ENCODE measurements at regions not wholly inside any gene's neighbourhood (a gene's known extent, or its start where the extent isn't known, plus 50 kb on each side); places are given as distances from the start of the nearest gene placed in this dataset.
"Not testable (repeated sequence)": the region's sequence is repeated elsewhere in the genome, so short reads cannot be mapped to it uniquely, and the experiment has no call there.

DNA sequence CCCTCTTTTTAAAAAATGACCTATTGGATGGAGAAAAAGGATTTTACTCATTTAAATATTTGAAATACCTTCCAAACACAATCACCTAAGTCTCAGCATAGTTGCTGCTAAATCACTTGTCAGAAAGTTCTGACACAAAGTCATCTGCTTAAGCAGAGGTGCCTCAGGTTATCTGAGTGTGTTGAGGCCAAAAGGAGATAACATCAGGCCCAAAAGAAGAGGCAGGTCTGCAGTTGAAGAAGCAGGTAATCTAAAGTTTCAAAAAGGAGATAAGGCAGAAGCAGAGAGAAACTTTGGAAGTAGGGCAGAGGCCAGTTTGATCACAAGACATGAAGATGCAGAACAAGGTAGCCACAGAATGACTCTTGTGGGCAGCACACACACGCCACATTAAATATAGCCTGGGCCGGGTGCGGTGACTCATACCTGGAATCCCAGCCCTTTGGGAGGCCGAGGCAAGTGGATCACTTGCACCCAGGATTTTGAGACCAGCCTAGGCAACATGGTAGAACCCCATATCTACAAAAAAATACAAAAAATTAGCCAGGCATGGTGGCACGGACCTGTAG lies 175.7 kb upstream of the API5 start:
- Mint-ChIP-seq H3K27ac (ENCODE audit: unreplicated experiment) (no peak overlapping the region), H3K9me3 (ENCODE audit: unreplicated experiment) (peaks cover 6% of the 10 kb centered on the region), H3K4me1 (ENCODE audit: unreplicated experiment) (no peaks in the 10 kb centered on the region), H3K36me3 (ENCODE audit: low read depth, unreplicated experiment) (no peaks in the 10 kb centered on the region), H3K27me3 (ENCODE audit: unreplicated experiment) (peaks cover 2% of the 10 kb centered on the region), H3K4me3 (ENCODE audit: unreplicated experiment) (no peak overlapping the region)
- TF ChIP-seq, protein P1, sequence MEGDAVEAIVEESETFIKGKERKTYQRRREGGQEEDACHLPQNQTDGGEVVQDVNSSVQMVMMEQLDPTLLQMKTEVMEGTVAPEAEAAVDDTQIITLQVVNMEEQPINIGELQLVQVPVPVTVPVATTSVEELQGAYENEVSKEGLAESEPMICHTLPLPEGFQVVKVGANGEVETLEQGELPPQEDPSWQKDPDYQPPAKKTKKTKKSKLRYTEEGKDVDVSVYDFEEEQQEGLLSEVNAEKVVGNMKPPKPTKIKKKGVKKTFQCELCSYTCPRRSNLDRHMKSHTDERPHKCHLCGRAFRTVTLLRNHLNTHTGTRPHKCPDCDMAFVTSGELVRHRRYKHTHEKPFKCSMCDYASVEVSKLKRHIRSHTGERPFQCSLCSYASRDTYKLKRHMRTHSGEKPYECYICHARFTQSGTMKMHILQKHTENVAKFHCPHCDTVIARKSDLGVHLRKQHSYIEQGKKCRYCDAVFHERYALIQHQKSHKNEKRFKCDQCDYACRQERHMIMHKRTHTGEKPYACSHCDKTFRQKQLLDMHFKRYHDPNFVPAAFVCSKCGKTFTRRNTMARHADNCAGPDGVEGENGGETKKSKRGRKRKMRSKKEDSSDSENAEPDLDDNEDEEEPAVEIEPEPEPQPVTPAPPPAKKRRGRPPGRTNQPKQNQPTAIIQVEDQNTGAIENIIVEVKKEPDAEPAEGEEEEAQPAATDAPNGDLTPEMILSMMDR (IDR thresholded peaks at IDR 0.05; ENCODE audit: unreplicated experiment), result no peak
- no peak for DNase-seq (ENCODE audit: low spot score)

DNA sequence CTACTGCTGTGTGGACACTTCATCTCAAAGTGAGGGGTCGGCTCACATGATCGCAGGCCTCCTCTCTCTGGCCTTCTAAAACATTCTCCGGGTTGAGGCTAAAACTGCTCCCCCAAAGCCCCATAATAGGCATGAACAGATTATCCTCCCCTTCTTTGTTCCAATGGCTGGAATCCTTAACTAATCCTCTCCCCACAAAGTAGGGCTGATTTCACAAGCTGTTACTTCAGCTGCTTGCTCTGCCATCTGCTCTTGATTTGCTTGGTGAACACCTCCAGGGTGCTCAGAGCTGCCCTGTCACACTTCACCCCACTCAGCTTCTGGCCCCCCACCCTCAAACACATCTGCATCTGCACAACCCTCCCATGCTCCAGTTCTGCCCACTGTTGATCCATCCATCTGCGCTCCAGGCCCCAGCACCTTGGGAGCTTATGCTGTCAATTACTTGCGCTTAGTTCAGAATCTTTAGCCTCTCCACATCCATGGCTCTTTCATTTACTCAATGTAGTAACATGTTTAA lies 173.1 kb upstream of the API5 start:
- Mint-ChIP-seq H3K4me1 (ENCODE audit: unreplicated experiment) (no peaks in the 10 kb centered on the region), H3K36me3 (ENCODE audit: low read depth, unreplicated experiment) (no peaks in the 10 kb centered on the region), H3K27ac (ENCODE audit: unreplicated experiment) (no peak overlapping the region), H3K4me3 (ENCODE audit: unreplicated experiment) (no peak overlapping the region), H3K27me3 (ENCODE audit: unreplicated experiment) (peaks cover 2% of the 10 kb centered on the region), H3K9me3 (ENCODE audit: unreplicated experiment) (peaks cover 6% of the 10 kb centered on the region)
- TF ChIP-seq, protein P1 (IDR thresholded peaks at IDR 0.05; ENCODE audit: unreplicated experiment), result no peak
- DNase-seq (ENCODE audit: low spot score), result no peak

DNA sequence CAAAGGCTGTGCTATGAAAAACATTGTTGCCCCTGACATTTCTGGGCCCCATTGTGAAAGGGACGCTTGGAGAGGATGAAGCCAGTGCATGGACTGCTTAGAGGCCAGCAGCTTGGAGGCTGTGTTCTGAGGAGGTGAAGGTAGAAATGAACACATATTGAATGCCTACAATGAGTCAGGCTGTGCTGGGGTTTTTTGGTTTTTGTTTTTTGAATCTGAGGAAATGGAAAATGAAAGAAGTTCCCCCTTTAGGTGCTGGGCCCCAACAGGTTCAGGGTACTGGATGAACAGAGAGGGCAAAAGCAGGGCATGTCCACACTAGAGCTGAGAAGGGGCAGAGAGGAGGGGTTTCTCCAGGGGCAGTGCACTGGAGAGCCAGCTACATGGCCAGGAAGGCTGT lies 166.1 kb upstream of the API5 start:
- DNase-seq (ENCODE audit: low spot score), result no peak
- Mint-ChIP-seq H3K27ac (ENCODE audit: unreplicated experiment) (no peak overlapping the region), H3K27me3 (ENCODE audit: unreplicated experiment) (no peaks in the 10 kb centered on the region), H3K4me3 (ENCODE audit: unreplicated experiment) (no peak overlapping the region), H3K4me1 (ENCODE audit: unreplicated experiment) (no peaks in the 10 kb centered on the region), H3K36me3 (ENCODE audit: low read depth, unreplicated experiment) (no peaks in the 10 kb centered on the region), H3K9me3 (ENCODE audit: unreplicated experiment) (peaks cover 11% of the 10 kb centered on the region)
- TF ChIP-seq, protein P1 (IDR thresholded peaks at IDR 0.05; ENCODE audit: unreplicated experiment), result no peak

DNA sequence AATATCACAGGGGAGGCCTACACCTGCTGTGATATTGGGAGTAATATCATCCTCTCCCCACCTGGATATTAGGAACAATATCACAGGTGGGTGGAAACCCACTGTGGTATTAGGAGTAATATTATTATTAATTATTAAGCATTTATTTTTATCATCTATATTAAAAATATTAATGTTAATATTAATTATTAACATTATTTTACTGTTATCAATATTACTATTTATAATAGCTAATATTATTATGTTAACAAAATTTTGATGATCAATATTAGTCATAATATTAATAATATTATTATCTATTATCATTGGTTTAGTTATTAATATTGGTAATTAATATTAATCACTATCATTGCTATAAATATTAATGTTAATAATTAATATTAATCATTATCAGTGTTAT lies 161.1 kb upstream of the API5 start:
- H3K27me3 Mint-ChIP-seq (ENCODE audit: unreplicated experiment), result no peaks in the 10 kb centered on the region

DNA sequence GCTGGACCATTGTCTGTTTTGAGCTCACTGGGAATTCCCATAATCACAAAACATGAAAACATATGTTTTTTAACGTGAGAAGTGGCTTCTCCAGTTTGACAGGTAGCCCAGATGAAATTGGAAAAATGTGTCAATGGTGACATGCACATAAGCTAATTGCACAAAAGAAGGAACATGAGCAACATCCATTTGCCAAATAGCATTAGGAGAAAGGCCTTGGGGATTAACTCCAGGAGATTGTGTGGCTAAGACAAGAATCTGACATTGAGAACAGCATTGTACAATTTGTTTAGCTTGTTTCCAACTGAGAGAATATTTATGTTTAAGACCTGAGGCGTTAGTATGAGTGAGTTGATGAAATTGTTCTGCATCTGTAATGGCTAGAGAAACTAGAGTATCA lies 147.0 kb upstream of the API5 start:
- Mint-ChIP-seq H3K4me3 (ENCODE audit: unreplicated experiment) (no peak overlapping the region), H3K27ac (ENCODE audit: unreplicated experiment) (no peak overlapping the region), H3K27me3 (ENCODE audit: unreplicated experiment) (no peaks in the 10 kb centered on the region), H3K9me3 (ENCODE audit: unreplicated experiment) (peaks cover 9% of the 10 kb centered on the region), H3K4me1 (ENCODE audit: unreplicated experiment) (no peaks in the 10 kb centered on the region), H3K36me3 (ENCODE audit: low read depth, unreplicated experiment) (peaks cover 7% of the 10 kb centered on the region)
- TF ChIP-seq, protein P1 (IDR thresholded peaks at IDR 0.05; ENCODE audit: unreplicated experiment), result no peak
- no peak for DNase-seq (ENCODE audit: low spot score)

More for the DNA sequence above, 161.1 kb upstream of the API5 start:
- H3K9me3 Mint-ChIP-seq (ENCODE audit: unreplicated experiment), result peaks cover 8% of the 10 kb centered on the region
- no peak overlapping the region for H3K27ac Mint-ChIP-seq (ENCODE audit: unreplicated experiment)
- TF ChIP-seq, protein P1 (IDR thresholded peaks at IDR 0.05; ENCODE audit: unreplicated experiment), result no peak
- DNase-seq (ENCODE audit: low spot score), result no peak
- no peak overlapping the region for H3K4me3 Mint-ChIP-seq (ENCODE audit: unreplicated experiment)
- no peaks in the 10 kb centered on the region for H3K36me3 Mint-ChIP-seq (ENCODE audit: low read depth, unreplicated experiment)
- no peaks in the 10 kb centered on the region for H3K4me1 Mint-ChIP-seq (ENCODE audit: unreplicated experiment)

DNA sequence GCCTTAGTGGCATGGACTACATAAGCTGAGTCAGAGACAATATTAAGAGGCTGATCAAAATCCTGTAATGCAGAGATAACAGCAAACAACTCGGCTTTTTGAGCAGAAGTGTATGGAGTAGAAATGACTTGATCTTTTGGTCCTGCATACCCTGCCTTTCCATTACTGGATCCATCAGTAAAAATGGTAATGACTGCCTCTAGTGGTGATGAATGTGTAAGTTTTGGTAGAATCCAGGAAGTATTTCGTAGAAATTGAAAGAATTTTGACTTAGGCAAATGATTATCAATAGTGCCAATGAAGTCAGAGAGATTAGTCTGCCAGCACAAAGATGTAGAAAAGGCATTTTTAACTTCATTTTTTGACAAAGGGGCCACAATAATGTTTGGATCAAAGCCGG lies 146.4 kb upstream of the API5 start:
- H3K27me3 Mint-ChIP-seq (ENCODE audit: unreplicated experiment); H3K4me1 Mint-ChIP-seq (ENCODE audit: unreplicated experiment); DNase-seq (ENCODE audit: low spot score); H3K4me3 Mint-ChIP-seq (ENCODE audit: unreplicated experiment); H3K36me3 Mint-ChIP-seq (ENCODE audit: low read depth, unreplicated experiment); H3K27ac Mint-ChIP-seq (ENCODE audit: unreplicated experiment); H3K9me3 Mint-ChIP-seq (ENCODE audit: unreplicated experiment): not testable (repeated sequence)

DNA sequence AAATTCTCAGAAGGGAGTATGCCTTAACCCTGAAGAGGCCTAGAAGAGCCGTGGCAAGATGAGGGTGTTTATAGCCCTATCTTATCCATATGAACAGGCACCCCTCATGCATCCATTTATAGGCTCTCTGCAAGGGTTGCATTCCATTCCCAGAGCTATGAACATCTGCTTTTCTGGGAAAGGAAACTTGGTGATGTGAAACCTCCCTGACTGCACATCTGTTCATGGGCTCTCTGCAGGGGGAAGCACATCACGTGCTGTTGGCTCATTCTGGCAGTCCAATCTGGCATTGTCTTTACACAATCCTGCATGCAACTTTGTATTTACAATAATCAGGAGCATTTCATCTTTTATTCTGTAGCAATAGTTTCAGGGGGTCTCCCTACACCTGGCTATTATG lies 143.6 kb upstream of the API5 start:
- not testable (repeated sequence) for DNase-seq (ENCODE audit: low spot score); H3K27ac Mint-ChIP-seq (ENCODE audit: unreplicated experiment); H3K9me3 Mint-ChIP-seq (ENCODE audit: unreplicated experiment); H3K4me1 Mint-ChIP-seq (ENCODE audit: unreplicated experiment); H3K36me3 Mint-ChIP-seq (ENCODE audit: low read depth, unreplicated experiment); H3K4me3 Mint-ChIP-seq (ENCODE audit: unreplicated experiment); H3K27me3 Mint-ChIP-seq (ENCODE audit: unreplicated experiment)
